Cardiac muscle cell (in vitro differentiated cells and primary cell): ENCODE measurements at regions not wholly inside any gene's neighbourhood (a gene's known extent, or its start where the extent isn't known, plus 50 kb on each side); places are given as distances from the start of the nearest gene placed in this dataset.

Source experiments
- DNase-seq, 2 donors: peaks; one replicate each; pipeline versions ENCODE4 v3.0.0 to v3.0.0-alpha.2; 2010 to 2017; ENCODE audit warnings: low read depth in 1 of 2, low spot score in 1 of 2
- H3K27ac ChIP-seq: fragments of 200-600 bp; sonication (generic); 2 replicates; pipeline ENCODE4 v1.5.1; 2016
- H3K27me3 ChIP-seq: fragments of 200-600 bp; sonication (generic); 2 replicates; pipeline ENCODE4 v1.6.0; 2016; ENCODE audit warnings: control low read depth
- H3K36me3 ChIP-seq: fragments of 200-600 bp; sonication (generic); 2 replicates; pipeline ENCODE4 v1.5.1; 2016; ENCODE audit warnings: control low read depth
- H3K4me1 ChIP-seq: fragments of 200-600 bp; sonication (generic); 2 replicates; pipeline ENCODE4 v1.8.1; 2017; ENCODE audit warnings: low read depth, mild to moderate bottlenecking, mixed run types
- H3K4me3 ChIP-seq: fragments of 200-600 bp; sonication (generic); 2 replicates; pipeline ENCODE4 v1.5.1; 2016; ENCODE audit warnings: mild to moderate bottlenecking
- H3K9me3 ChIP-seq: fragments of 200-600 bp; sonication (generic); 2 replicates; pipeline ENCODE4 v1.5.1; 2017; ENCODE audit warnings: low read depth, mild to moderate bottlenecking, control low read depth
- CTCF ChIP-seq: IDR thresholded peaks from 2 replicates; pipeline ENCODE4 v1.5.1; 2012; ENCODE audit warnings: low read depth, mild to moderate bottlenecking, low read length

GRCh38 chr1:36612121-36612520 is 129.4 kb upstream of the CSF3R start:
- H3K27me3 ChIP-seq = no peaks in the 10 kb centered on the region
- no peak overlapping the region for H3K4me3 ChIP-seq
- no peaks in the 10 kb centered on the region for H3K36me3 ChIP-seq
- no peaks in the 10 kb centered on the region for H3K4me1 ChIP-seq
- no peak for TF ChIP-seq CTCF
- no peak overlapping the region for H3K27ac ChIP-seq
- no peaks in the 10 kb centered on the region for H3K9me3 ChIP-seq
- DNase-seq = no peak

GRCh38 chr1:36609241-36610027 is 126.7 kb upstream of the CSF3R start:
- peak; percentile 77 for TF ChIP-seq CTCF
- Histone ChIP-seq H3K4me3 (no peak overlapping the region), H3K27ac (no peak overlapping the region), H3K27me3 (no peaks in the 10 kb centered on the region), H3K4me1 (no peaks in the 10 kb centered on the region), H3K36me3 (no peaks in the 10 kb centered on the region), H3K9me3 (no peaks in the 10 kb centered on the region)
- DNase-seq = peak; percentile 68 to 70

- Histone ChIP-seq H3K36me3 (no peaks in the 10 kb centered on the region), H3K27ac (no peak overlapping the region), H3K27me3 (no peaks in the 10 kb centered on the region), H3K9me3 (no peaks in the 10 kb centered on the region), H3K4me3 (no peak overlapping the region), H3K4me1 (no peaks in the 10 kb centered on the region)
- no peak for TF ChIP-seq CTCF
- no peak for DNase-seq
These were observed 125.6 kb upstream of the CSF3R start for GRCh38 chr1:36608272-36608671.

- Histone ChIP-seq H3K4me3 (no peak overlapping the region), H3K36me3 (no peaks in the 10 kb centered on the region), H3K27me3 (no peaks in the 10 kb centered on the region), H3K27ac (no peak overlapping the region), H3K9me3 (no peaks in the 10 kb centered on the region), H3K4me1 (no peaks in the 10 kb centered on the region)
- no peak for DNase-seq
- TF ChIP-seq CTCF = no peak
These were observed 124.5 kb upstream of the CSF3R start for GRCh38 chr1:36607263-36607651.

GRCh38 chr1:36606641-36607262 is 124.0 kb upstream of the CSF3R start:
- DNase-seq = no peak
- no peak for TF ChIP-seq CTCF
- no peaks in the 10 kb centered on the region for H3K4me1 ChIP-seq
- no peaks in the 10 kb centered on the region for H3K36me3 ChIP-seq
- no peak overlapping the region for H3K27ac ChIP-seq
- no peak overlapping the region for H3K4me3 ChIP-seq
- H3K9me3 ChIP-seq = no peaks in the 10 kb centered on the region
- H3K27me3 ChIP-seq = no peaks in the 10 kb centered on the region
